GM19238 (cell line): ENCODE measurements at regions not wholly inside any gene's neighbourhood (a gene's known extent, or its start where the extent isn't known, plus 50 kb on each side); places are given as distances from the start of the nearest gene placed in this dataset.

Experiments
- DNase-seq: peaks from one replicate; pipeline ENCODE4 v3.0.0; 2011; ENCODE audit warnings: low spot score; ENCODE audit not compliant: insufficient read length

DNA sequence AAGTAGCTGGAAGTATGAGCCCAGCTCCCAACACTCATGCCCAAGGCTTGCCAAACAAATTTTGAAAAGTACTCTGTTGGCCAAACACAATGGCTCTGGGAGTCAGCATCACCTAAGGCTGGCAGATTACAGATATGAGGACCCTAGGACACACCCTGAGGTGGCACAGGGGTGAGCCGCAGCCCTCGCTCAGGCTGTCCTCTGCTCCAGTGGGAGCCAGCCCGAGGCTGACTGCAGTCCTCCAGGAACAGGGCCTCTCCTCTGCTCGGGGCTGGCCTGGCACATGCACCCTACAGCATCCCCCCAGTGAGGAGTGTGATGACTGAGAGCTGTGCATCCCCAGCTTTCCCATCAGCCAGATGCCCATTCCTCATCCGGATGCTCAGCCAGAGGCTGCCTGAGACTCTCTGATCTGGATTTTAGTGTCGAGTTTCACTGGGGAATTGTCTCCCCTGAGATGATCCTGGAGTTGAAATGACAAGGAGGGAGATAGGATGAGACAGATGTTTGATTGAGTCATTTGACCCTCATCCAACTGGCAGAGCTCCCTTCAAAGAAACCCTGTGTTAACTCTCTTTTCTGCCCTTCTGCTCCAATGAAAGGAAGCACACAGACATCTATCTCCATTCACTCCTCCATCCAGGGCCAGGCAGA lies 269.3 kb upstream of the NCKAP5 start:
- no peak for DNase-seq

- DNase-seq = no peak
These were observed 270.5 kb upstream of the NCKAP5 start for GRCh38 chr2:133838642-133839365.

GRCh38 chr2:133839677-133840076 lies 271.4 kb upstream of the NCKAP5 start:
- DNase-seq = no peak

GRCh38 chr2:133840761-133841160 lies 272.5 kb upstream of the NCKAP5 start:
- no peak for DNase-seq

GRCh38 chr2:133841900-133842299 lies 273.6 kb upstream of the NCKAP5 start:
- no peak for DNase-seq

- no peak for DNase-seq
These were observed 274.2 kb upstream of the NCKAP5 start for GRCh38 chr2:133842446-133842845.

DNA sequence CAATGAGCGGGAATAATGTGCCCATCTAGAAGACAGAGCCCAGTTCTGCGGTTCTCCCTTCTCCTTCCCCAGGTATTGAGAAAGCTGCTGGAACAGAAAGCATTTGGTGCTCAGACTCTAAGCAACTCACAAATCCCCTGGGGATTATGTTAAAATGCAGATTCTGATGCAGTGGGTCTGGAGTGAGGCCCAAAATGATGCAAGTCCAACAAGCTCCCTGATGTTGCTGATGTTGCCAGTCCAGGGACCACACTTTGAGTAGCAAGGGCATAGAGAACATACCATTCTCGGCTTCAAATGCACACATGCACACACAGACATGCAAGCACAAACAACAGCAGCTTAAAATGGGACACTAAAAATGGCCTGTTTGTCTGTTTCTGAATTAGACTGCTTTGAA lies 274.8 kb upstream of the NCKAP5 start:
- DNase-seq = no peak

DNA sequence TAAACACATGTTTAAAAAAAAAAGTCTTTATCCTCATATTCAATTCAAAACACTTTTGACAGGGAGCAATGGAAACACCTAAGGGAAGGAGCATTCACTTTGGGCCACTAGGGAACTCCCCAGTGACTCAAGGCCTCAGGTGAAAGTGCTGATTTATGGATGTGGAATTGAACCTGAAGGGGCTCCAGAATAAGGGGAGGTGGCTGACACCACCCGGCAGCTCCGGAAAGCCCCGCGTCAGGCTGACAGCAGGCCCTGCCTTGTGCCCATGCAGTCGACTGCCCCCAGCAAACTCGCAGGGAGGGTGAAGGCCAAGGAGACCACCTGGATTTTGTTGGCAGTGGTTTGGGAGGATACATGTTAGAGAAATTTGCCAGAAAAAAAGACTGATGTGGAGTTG lies 275.3 kb upstream of the NCKAP5 start:
- no peak for DNase-seq

DNA sequence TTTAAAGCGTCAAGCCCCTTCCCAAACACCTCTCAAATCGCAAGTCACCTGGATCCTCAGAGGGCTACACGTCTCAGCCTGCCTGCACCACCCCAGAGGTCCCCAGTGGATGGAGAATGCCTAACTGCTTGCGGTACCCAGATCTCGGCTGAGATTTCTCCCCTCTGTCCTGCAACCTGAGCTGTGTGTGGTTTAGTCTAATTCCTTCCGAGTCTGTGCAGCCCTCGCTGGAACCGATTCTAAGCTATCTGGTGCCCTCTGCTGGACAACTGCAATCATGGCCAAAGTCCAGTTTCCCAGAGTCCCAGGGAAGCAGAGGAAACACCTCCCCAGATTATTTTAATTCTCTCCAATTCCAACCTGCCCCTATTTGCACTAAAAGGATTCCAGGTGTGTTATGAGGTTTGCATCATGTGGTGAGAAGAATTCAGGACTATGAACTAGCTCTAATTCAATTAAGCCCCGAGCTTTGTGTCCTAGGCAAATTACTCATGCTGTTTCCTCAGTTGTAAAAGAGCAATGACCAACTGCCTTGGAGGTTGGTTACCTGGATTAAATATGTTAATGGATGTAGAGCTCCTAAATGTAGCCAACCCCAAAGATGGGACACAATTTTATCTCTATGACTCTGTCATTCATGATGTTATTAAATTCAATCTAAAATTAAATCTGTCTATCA lies 276.1 kb upstream of the NCKAP5 start:
- DNase-seq = peak; percentile 53

- no peak for DNase-seq
These were observed 278.2 kb upstream of the NCKAP5 start for GRCh38 chr2:133846476-133846875.

DNA sequence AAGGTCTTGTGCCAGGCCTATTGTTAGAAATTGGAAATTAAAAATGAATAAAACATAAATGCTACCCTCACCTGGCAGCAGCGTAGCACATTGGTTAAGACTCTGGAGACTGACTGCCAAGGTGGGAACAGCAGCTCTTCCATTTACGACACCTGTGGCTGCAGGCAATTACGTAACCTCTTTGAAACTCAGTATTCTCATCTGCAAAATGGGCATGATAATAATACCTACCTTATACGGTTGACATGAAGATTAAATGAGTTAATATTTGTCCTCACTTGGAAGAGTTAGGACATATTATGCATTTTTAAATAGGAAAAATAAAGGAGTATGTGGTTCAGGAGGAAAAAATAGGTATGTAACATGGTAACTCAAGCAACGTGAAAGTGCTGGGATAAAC lies 279.3 kb upstream of the NCKAP5 start:
- DNase-seq = no peak

GRCh38 chr2:133848111-133848649 lies 279.9 kb upstream of the NCKAP5 start:
- DNase-seq = no peak

DNA sequence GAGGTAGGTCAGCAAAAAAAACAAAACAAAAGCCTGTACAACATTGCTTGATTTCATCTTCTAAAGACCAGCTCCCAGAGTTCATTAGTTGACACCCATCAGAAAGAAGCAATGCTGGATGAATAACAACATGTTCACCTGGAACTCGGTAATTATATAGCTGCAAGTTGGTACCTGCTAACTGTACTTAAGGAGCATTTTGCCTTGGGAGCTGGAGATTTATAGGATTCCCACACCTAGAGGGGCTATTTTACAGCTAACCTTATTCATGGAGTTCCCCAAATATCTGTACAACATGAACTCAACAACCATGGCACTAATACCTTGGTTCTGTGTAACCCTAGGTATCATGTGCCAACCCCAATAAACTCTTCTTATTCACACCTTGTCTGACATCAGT lies 281.1 kb upstream of the NCKAP5 start:
- no peak for DNase-seq

DNA sequence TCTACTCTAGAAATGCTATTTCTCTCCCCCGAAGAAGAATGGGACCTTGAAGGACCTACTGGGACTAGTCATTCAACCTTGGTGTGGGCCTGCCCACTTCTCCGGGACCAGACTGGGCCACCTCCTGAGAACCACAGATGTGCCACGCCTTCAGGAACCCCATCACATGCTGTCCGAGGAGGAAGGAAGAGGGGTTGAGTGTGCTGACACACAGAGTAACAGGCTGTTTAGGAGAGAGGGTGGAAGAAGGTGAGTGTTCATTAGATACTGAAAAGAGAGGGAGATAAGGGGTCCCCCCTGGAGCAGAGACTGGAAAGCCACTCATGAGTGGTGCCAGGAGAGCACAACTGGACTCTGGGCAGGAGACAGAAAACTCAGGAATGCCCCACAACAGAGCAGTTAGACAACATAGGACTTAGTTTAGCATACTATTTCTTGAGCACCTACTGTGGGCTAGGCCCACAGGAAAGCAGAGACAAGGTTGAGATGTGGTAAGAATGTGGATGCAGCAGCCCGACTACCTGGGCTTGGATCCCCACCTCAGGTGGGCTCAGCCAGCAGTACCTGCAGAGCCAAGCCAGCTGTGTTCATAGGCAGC lies 286.4 kb upstream of the NCKAP5 start:
- no peak for DNase-seq

GRCh38 chr2:133855526-133855925 lies 287.3 kb upstream of the NCKAP5 start:
- DNase-seq = no peak

- DNase-seq = no peak
These were observed 288.4 kb upstream of the NCKAP5 start for GRCh38 chr2:133856678-133857077.

DNA sequence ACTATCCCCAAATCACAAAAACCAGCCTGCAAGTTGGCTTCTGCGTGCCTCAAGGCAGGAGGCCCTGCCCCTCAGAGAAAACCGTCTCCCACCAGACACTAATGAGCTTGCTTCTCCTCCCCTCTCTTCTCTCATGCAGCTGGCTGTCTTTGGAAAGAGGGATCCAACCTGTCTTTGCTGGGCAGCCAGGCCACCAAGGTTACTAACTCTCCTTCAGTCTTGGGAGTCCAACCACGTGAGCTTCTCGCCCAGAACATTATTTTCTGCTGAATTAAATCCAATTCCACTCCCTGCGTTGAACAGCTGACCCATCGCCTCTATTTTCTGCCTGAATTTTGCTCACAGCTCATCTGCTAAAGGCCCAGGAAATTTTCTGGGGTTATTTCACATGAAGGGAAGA lies 291.3 kb upstream of the NCKAP5 start:
- DNase-seq = no peak

DNA sequence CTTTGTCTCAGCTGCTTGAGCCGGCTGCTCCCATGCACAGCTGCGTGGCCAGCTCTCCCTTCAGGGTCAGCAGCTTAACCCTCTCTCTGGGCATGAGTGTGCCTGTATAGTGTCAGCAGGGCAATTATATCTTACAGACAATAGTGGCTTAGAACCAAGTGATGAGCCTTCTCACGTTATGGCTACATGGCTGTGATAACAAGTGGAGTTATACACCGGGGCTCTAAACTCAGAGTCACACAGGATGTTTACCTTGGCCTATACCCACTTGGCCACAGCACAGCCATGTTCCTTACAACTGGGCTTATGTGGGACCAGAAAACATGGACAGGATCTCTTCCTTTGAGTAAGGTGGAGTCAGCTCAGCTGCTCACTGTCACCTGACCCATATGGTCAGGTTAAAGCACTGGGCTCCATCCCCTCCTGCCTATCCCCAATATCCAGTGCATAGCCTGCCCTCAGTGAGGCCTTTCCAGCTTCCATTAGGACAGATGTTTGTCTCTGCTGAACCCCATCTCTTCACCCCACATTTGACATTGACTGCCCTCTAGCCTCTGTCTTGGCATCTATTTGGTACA lies 294.2 kb upstream of the NCKAP5 start:
- DNase-seq = no peak

DNA sequence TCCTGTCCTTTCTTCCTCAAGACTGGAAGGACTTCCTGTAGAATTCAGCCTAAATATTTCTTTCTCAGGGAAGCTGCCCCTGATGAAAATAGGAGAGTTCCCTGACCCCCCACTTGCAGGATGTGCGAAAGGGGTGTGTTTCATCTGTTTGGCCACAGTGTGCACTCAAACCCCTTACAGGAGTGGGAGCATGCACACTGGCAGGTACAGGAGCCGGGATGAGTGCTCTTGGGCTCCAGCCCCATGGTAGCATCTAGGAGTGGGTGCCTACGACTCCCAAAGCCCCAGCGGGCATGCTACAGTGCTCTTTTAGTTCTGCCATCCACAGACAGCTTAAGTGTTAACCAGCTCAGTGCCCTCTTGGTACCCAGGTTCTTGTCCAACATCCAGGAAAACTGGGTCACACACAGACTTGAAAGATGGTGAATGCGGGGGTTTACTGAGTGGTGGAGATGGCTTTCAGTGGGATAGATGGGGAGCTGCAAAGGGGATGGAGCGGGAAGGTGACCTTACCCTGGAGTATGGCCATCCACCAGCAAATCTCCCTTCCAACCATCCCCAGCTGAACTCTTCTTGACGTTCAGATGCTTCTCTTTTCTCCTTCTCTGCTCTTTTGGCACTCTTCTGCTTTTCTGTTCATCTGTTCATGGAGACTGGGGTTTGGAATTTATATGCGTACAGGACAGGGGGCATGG lies 295.0 kb upstream of the NCKAP5 start:
- DNase-seq = no peak

DNA sequence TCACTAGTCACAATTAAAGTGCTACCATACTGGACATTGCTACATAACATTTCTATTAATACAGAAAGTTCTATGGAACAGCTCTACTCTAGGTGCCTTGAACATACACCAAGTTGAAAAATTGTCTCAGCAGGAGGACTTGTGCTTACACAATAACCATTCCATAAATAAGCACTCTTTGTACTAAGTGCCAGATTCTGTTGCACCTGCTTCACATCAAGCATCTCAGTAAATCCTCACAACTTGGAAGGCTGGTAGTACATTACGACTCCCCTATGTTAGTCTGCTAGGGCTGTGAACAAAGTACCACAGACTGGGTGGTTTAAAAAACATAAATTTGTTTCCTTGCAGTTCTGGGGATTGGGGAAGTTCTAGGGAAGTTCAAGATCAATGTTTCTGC lies 296.9 kb upstream of the NCKAP5 start:
- no peak for DNase-seq

- no peak for DNase-seq
These were observed 298.9 kb upstream of the NCKAP5 start for GRCh38 chr2:133867166-133867565.
